Activated CD8-positive, alpha-beta memory T cell treated with anti-CD3 and anti-CD28 coated beads for 4 hours (primary cell): ENCODE measurements at regions not wholly inside any gene's neighbourhood (a gene's known extent, or its start where the extent isn't known, plus 50 kb on each side); places are given as distances from the start of the nearest gene placed in this dataset.
"Not testable (repeated sequence)": the region's sequence is repeated elsewhere in the genome, so short reads cannot be mapped to it uniquely, and the experiment has no call there.

Experiments used
- DNase-seq, 2 donors: peaks; one replicate each; pipeline ENCODE4 v3.0.0-alpha.2; 2020; ENCODE audit warnings: low read depth in 2 of 2

DNA sequence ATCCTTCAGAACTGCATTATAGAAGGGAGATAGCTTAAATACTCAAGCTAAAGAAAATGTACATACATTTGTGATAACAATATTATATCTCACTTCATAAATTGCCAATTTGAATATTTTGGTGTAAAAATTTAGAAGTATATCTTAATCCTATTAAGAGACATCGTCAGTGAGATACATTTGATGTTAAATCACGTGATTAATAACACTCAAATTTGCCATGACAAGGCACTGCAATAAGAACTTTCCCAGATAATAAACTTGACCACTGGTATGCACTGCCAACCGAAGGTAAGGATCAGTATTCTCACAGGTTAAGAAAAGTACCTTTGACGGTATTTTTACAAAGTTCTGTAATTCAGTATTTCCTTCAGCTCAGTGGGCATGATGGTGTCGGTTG lies 764.7 kb upstream of the FRG1 start:
- no peak for DNase-seq

DNA sequence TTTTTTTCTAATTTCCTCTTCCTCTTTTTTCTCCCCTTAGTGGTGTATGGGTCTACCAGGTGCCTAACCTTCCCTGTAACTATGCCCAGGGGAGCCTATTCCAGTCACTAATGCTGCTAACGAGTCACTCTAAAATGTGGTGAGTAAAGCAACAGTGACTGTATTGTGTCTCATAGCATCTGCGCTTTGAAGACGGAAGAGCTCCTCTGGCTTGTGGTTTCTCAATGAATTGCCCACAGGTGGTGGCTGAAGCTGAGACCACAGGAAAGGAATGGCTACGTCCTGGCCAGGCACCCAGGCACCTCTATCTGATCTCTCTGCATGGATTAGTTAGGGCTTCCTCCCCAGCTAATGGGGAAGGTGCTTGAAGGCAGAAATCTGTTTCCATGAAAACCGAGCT lies 763.5 kb upstream of the FRG1 start:
- DNase-seq = no peak

DNA sequence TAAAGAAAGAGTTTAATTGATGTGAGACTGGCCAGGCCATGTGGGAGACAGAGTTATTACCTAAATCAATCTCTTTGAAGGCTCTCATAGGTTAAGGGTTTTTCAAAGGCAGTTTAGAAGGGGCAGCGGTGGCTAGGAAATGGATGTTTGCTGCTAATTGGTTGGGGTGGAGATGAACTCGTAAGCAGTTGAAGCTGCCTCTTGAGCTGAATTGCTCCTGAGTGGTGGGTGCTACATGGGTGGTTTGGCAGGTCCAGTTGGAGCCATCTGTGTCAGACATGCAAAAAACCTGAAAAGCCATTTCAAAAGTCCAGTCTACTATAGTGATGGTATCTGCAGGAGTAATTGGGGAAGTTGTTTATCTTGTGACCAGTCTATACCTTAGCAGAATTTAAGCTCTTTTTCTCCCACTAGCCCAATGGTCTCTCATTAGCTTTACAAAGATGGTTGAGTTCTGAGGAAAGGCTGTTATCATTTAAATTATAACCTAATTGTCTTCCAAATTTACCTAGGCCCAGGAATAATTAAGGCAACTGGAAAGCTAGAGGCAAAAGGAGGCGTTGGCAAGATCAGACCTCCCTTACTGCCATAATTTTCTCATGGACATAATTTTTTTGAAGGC lies 762.4 kb upstream of the FRG1 start:
- no peak for DNase-seq

DNA sequence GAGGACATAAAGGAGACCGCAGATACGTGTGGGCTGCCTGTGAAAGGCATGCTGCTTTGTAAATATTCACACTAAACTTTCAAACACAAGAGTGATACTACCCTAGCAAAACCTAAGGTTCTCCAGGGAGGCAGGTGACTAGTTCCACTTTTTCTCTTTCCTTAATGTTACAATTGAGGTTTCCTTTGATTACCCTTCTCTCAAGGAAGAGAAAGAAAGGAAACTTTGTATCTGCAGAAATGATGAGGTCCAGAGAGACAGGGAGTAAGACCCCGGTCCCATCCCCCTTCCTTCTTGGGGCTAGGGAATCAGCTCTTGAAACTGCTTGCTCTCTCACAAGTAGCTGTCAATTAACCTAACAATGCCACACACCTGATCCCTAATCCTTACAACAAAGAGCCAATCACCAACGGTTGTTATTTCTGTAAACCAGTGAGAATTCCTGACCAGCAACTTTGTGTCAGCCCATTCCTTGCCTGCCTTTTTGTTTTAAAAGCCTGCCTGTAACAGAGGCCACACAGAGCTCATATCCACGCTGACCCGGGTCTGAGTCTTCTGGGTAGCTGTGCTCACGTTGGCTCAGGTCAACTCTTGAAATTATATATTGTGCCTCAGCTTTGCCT lies 754.8 kb upstream of the FRG1 start:
- DNase-seq = no peak

DNA sequence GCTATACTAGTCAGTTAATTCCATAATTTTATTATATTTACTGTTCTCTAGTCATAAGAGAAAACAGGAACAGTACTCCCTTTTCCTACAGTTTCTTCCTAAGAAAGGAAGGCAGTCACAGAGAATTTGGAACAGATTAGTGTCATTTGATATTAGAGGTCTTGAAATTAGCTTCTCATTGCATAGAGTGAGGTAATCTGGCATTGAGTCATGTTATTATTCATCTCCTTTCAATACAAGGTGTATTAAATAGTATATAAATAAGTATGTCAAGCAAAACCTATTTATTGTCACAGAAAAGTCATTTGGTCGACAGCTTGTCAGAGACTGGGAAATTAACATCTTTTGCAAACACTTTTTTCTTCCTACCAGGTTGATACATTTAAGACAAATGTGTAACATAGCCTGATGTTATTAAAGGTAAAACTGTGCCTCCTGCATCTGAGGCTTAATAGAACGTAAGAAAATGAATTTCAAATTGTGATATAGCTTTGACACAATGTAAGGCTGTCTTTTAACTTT lies 753.1 kb upstream of the FRG1 start:
- DNase-seq = no peak

DNA sequence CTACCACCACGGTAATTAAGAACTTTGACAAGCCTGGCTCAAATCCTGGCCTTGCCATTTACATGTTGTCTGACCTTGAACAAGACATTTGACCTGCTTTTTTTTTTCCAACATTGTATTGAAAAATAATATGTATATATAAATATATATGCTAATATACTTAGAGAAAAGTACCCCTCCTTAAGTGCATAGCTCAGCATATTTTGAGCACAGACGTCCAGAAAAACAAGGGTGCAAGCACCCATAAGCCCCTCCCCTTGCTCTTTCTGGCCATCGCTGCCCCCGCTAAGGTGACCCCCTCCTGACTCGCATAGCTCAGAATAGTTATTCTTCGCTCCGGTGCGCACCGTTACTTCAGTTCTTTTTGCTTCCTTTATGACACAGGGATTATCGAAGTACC lies 742.0 kb upstream of the FRG1 start:
- DNase-seq = no peak

DNA sequence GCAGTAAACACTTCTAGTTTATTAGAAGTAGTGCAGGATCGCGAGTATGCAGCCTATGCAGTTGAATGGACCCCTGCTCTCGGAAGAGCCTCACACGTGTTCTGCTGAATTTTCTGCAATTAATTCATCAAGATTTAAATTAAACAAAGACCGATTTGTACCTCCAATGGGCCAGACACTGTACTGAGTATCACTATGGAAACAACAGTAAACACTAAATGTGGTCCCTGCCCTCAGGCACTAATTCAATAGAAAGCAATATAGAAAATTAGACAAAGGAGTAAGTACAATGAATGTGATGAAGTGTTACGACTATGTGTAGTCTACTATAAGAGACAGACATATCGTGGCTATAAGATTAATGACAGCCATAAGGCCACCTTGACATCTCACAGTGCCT lies 740.3 kb upstream of the FRG1 start:
- no peak for DNase-seq

DNA sequence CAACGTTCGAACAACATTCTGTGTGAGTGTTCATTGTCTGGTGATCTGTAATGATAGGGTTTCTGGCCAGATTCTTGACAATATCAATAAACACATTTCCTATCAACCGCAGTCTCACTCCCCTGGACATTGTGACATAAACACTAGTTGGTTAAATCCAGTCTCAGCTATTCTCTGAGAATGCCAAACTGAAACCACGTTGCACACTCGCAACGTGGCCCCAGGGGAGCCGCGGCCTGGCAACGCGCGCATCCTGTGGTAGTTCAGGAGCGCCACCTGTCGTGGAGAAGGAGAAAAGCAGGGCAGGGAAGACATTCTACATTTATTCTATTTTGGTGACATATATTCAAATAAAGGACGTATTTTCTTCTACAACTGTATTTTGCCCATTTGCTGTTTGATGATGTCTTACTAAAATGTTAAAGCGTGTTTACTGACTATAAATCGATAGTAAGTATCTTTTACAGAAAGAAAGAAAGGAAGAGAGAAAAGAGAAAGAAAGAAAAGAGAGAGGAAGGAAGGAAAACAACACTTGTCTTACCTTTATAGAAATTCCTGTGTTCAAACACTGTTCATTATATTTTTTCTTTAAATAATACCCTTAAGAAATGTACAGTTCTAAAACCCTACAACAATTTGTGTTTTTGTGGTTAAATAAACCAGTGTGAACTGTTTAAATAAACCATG lies 738.3 kb upstream of the FRG1 start:
- DNase-seq = no peak

DNA sequence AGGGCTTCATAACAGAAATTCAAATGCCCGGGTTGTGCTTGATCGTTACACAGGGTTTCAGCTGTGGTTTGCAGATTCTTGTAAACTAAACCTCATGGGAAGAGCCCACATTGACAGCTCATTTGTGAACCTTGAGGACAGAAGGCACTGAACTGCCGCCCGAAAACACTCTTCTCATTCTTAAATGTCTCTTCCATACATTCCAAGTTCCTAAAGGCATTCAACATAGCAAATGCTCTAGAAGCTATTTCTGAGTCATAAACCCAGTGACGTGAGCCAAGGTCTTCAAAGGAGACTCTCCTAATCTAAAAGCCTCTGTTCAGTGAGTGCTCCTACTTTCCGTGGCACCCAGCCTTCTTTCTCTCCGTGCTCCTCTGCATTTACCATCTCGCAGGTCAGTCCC lies 737.8 kb upstream of the FRG1 start:
- no peak for DNase-seq

DNA sequence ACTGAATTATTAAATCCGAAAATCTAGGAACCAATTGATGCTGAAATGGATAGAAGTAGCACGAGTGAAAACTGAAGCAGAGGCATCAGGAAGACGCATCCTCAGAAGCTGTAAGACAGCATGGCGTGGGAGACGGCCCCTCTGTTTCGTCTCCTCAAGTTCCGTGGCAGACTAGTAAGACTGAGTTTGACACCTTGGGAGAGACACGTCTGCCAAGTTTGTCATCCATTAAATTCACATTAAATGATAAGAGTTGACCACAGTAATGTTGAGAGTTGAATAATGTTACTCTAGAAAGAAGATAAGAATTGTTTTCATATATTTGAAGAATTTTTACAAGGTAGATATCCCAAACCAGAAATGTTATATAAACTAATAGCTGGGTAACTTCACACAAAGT lies 736.1 kb upstream of the FRG1 start:
- no peak for DNase-seq

DNA sequence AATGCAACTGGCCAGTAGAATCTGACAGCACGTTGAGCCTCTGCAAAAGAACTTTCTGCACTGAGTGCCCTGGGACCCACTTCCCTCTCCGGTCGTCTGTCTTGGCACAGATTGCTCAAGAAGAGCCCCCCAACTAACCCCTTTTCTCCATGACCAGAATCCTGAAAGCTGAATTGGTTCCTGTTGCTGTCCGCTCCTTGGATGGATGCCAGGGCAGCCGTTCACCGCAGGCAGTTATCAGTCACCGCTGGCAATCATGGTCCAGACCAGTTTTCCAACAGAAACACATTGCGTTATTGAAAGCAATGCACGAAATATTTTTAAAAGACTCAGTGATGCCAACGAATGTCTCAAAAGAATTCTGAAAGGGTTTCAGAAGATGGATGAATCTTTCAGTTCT lies 733.7 kb upstream of the FRG1 start:
- DNase-seq = no peak

DNA sequence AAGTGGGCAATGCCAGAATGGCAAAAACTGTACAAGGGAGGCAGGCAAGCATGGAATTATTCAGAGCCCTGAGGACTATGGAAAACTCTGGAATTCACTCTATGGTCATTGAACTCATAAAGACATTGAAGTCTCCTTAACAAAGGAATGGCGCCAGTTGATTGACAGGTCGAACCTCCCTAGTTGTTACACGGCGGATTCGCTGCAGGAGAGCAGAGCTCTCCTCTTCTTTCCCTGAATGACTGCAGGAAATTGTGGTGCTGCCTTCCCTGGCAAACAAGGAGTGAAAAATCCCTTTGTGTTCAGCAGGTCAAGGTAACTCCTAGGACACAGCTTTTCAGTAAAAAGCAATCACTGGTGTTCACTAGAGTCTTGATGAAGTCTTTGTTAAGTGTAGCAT lies 732.8 kb upstream of the FRG1 start:
- DNase-seq = no peak

DNA sequence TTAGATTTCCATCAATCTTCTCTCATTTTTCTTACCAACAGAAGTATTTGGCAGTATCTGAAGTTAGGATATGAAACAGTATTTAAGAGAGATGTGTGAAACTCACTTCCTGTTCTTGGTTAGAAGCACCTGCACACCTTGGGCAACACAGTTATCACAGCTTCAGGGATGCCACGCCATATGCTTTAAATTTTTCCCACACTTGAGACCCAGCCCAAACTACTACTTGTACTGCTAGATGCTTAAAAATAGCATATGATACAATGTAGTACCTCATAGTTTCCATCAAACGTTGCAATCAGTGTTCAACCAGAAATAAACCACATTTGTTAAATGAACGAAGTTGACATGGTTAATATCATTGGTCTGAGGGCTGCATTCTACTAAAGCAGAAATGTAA lies 725.1 kb upstream of the FRG1 start:
- DNase-seq = no peak

DNA sequence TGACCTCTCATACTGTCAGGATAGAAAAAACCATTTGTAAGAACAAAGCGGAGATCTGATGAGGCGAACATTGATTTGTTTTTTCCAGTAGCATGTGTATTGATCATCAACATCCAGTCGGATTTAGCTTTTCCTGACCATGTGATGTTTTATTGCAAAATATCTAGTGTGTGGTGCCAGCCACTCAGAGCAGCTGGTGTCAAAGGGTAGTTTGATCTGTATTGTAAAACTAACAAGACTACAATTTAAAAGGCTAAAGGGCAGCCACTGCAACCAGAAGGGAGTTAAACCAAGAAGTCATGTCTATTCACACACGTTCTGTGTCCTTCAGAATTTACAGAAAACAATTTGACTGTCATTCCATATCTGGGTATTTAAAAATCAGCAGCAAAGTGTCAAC lies 719.0 kb upstream of the FRG1 start:
- DNase-seq = no peak

DNA sequence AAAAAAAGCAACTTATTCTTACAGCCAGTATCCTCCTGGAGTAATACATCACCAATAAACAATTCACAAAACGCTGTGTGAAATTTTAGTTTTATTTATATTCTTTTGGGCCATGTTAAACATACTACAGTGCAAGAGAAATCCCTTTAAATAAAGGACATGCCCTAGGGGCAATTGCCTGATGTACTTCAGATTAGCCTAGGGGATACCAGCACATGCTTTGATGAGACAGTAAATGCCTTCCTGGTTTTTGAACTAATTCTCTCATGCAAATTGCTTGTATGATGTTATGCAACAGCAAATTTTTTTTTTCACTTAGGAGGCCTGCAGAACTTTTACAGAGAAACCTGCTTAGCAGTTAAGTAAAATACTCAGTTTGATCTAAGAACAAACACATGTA lies 711.9 kb upstream of the FRG1 start:
- no peak for DNase-seq

DNA sequence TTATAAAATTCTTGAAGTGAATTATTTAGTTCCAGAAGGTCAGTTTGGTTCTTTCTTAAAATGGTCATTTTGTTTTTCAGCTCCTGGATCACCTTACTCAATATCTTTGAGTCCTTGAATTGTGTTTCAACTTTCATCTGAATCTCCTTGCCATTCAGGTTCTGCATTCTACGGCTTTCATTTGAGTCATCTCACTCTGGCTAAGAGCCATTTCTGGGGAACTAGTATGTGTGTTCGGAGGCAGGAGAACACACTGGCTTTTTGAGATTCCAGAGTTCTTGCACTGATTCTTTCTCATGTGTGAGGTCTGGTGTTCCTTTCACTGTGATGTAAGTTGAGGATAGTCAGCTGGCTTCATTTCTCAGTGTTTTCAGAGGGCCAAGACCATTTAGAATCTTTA lies 708.4 kb upstream of the FRG1 start:
- DNase-seq = no peak

DNA sequence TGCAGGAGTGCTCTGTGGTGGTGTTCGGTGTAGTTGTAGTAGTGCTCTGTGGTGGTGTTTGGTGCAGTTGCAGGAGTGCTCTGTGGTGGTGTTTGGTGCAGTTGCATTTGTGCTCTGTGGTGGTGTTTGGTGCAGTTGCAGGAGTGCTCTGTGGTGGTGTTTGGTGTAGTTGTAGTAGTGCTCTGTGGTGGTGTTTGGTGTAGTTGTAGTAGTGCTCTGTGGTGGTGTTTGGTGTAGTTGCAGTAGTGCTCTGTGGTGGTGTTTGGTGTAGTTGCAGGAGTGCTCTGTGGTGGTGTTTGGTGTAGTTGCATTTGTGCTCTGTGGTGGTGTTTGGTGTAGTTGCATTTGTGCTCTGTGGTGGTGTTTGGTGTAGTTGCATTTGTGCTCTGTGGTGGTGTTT lies 706.9 kb upstream of the FRG1 start:
- not testable (repeated sequence) for DNase-seq

DNA sequence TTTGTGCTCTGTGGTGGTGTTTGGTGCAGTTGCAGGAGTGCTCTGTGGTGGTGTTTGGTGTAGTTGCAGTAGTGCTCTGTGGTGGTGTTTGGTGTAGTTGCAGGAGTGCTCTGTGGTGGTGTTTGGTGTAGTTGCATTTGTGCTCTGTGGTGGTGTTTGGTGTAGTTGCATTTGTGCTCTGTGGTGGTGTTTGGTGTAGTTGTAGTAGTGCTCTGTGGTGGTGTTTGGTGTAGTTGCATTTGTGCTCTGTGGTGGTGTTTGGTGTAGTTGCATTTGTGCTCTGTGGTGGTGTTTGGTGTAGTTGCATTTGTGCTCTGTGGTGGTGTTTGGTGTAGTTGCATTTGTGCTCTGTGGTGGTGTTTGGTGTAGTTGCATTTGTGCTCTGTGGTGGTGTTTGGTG lies 705.7 kb upstream of the FRG1 start:
- DNase-seq = not testable (repeated sequence)

DNA sequence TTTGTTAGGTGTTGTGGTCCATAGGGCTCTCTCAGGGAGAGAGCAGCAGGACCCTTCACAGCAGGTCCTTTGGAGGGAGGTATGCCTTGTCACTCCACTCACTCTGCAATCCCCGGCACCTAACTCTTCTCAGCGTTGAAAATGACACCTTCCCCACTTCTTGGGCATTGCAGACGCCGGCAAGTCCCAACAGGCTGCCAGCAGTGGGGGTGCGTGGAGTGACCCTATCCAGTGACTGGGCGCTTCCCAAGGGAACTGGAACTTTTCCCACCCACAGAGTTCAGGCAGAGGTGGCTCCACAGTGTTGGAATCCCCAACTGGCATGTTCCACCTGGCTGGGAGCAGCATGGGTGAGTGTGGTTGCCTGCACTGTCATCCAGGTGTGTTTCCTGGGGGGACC lies 705.1 kb upstream of the FRG1 start:
- DNase-seq = no peak

DNA sequence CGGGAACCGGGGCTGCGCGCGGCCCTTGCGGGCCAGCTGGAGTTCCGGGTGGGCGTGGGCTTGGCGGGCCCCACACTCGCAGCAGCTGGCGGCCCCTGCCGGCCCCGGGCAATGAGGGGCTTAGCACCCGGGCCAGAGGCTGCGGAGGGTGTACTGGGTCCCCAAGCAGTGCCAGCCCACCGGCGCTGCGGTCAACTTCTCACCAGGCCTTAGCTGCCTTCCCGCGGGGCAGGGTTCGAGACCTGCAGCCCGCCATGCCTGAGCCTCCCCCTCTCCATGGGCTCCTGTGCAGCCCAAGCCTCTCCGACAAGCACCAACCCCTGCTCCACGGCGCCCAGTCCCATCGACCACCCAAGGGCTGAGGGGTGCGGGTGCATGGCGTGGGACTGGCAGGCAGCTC lies 704.4 kb upstream of the FRG1 start:
- DNase-seq = not testable (repeated sequence)

DNA sequence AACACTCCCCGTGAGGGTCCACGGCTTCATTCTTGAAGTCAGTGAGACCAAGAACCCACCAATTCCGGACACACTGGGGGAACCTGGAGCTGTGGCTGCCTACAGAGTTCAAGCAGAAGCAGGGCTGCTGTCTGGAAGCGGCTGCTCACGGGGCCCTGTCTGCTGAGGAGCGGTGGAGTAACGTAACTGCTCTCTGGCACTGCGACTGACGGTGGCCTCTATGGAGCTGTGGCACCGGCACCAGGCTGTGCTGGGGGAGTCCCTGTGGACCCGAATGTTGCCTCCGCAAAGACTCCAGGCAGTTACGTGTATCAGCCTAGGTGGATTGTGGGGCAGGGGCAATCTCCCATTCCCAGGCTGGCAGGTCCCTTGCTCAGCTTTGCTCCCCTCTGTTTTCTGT lies 703.3 kb upstream of the FRG1 start:
- no peak for DNase-seq

DNA sequence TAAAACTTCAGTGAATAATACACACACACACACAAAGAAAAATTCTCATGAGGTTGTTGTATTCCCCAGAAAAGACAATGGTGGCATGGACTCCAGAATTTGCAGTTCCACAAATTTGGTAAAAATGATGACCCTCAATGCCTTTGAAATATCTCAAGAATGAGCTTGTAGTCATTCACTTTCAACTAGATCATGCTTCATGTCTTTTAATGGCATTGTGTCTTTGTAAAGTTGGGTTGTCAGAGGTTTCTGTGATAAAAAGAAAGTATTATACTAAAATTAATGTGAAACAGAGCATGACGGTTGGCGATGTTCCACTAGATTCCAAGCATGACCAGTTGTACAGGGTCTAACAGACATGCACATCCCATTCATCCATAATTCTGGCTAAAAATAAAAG lies 685.0 kb upstream of the FRG1 start:
- no peak for DNase-seq

DNA sequence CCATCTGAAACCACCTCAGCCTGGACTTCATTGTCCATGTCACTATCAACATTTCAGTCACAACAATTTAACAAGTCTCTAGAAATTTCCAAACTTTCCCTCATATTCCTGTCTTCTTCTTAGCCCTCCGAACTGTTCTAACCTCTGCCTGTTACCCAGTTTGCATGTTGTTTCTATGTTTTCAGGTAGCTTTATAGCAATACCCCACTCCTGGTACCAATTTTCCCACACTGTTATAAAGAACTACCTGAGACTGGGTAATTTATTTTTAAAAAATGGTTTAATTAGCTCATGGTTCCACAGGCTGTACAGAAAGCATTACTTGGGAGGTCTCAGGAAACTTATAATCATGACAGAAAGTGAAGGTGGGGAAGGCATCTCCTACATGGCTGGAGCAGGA lies 679.2 kb upstream of the FRG1 start:
- no peak for DNase-seq
